HG02885 (cell line): ENCODE measurements at regions not wholly inside any gene's neighbourhood (a gene's known extent, or its start where the extent isn't known, plus 50 kb on each side); places are given as distances from the start of the nearest gene placed in this dataset.
"Not testable (repeated sequence)": the region's sequence is repeated elsewhere in the genome, so short reads cannot be mapped to it uniquely, and the experiment has no call there.

Source experiments
- ATAC-seq: cut with Tn5 transposase; IDR thresholded peaks from one replicate; pipeline ENCODE4 v1.9.1; 2021; ENCODE audit warnings: mild to moderate bottlenecking; ENCODE audit not compliant: unreplicated experiment, poor library complexity

GRCh38 chr13:32828711-32829110 lies 187.5 kb upstream of the KL start:
- no peak for ATAC-seq

GRCh38 chr13:32829269-32829668 lies 187.0 kb upstream of the KL start:
- peak; percentile 35 for ATAC-seq

GRCh38 chr13:32829676-32830335 lies 186.4 kb upstream of the KL start:
- peak; percentile 60 for ATAC-seq

- ATAC-seq = no peak
Measured at GRCh38 chr13:32830336-32831031, 185.7 kb upstream of the KL start.

DNA sequence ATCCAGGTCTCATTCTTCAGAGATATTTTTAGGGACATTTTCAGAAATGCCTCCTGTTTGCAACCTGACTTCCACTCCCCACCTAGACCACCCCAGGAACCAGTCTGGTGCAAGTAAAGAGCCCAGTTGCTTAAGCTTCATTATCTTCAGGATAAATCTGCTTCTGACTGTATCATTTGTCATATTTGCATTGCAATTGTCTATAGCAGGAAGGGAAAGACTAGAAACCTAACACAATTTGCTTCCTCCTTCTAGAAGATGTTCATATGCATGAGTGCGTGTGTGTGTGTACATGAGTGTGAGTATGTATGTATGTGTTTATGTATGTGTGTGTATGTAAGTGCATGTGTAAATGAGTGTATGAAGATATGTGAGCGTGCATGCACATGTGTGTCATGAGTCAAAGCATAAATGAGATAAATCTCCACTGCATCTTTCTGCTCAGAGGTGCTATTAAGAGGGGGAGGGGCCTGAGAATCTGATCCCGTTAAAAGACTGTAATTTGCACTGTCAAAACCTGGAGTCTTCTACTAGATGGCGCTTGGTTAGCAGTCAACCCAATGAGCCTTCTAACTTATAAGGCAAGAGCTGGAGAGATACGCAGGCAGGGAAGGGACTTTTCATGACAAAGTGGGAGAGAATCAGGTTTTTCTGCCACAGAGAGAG lies 178.8 kb upstream of the KL start:
- ATAC-seq = no peak

GRCh38 chr13:32837973-32838927 lies 178.0 kb upstream of the KL start:
- ATAC-seq = no peak

GRCh38 chr13:32838945-32839344 lies 177.3 kb upstream of the KL start:
- ATAC-seq = peak; percentile 74

- no peak for ATAC-seq
Measured at GRCh38 chr13:32840113-32840512, 176.1 kb upstream of the KL start.

DNA sequence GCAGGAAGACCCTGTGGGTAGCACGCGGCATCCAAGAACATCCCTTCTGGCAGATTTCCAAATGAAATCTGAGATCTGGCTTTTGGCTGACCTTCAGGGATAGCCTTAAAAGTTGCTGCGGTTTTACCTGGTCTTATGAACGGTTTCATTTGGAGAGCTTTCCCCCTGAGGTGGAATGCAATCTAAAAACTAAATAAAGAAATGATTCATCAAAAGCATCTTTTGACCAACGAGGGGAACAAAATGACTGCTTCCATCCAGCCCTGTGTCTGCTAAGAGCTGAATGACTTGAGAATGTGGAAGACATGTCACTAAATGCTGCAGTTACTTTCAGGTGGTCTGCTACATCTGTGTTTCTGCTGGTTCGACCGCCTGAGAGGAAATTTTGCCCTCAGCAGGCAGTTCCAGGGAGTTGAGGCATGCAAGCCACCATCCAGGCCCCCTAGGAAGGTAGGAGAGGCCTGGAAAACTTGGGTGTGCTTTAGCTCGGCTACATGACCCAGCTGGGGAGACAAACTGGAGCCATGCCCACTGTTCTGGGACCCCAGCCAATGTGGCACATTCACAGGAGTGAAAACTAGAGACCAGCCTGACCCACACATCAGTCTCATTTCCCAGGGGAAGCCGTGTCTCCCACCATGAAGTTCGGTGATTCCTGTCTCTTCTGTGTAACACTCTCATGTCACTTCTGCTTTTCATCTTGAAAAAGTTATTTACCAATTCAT lies 175.1 kb upstream of the KL start:
- ATAC-seq = peak; percentile 71

DNA sequence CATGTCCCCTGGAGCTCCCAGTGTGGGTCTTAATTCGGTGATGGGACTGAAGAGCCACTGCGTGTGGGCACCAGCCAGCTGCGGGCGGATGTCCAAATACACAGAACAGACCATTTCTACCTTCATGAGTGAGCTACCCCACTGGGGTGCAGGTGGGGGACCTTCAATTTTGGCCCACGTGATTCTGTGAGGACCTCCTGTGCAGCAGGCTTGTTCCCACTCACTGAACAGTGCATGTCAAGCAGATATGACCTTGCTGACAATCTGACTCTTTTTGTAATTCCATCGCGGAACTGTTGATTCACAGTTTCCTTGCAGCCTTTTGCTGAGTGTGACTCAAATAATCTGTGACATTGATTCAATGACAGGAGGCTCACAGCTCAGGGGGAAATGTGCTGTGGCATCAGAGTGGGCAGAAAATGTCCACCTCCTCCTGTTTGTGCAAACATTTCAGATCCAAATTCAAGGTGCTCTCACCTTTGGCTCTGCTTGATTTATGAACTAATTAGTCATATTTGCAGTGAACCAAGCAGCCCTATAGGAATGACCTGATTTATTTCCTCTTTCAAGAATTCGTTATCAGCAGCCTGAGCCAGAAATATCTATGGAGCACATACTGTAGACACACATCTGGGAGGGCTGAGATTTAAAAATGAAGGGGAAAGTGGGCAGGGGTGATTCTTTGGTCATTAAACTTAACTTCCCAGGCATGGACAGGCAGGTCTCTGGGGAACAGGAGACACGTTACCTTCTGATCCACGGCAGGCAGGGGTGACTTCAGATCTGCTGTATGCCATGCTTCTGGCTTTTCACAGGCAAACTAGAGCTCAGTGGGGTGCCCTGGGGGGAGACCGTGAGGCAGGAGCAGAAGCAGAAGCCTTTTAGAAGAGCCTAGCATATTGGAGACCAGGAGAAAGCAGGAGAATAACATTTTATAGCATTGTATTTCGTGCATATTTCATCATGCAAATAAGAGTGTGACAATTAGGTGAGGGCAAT lies 170.0 kb upstream of the KL start:
- ATAC-seq = no peak

- not testable (repeated sequence) for ATAC-seq
Measured at GRCh38 chr13:32847976-32848375, 168.2 kb upstream of the KL start.

- ATAC-seq = no peak
Measured at GRCh38 chr13:32849369-32849768, 166.9 kb upstream of the KL start.

- ATAC-seq = no peak
Measured at GRCh38 chr13:32850316-32851052, 165.7 kb upstream of the KL start.

- no peak for ATAC-seq
Measured at GRCh38 chr13:32851083-32852069, 164.8 kb upstream of the KL start.

DNA sequence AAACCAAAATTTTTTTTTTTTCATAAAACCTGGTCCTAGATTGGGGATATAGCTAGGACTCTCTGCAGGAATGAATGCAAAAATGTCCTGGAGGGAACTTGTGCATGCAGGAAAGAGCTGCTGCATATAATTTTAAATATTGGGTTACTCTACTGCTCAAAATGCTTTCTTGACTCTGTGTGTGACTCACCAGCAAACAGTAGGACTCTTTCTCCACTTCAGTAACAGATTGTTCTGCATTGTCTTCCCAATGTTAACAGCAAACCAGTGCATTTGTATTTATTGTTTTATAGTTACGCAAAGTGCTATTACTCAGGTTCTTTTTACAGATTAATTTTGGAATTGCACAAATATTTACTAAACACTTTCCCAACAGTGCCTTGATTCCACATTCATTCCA lies 163.7 kb upstream of the KL start:
- ATAC-seq = no peak

- ATAC-seq = no peak
Measured at GRCh38 chr13:32857077-32857476, 159.1 kb upstream of the KL start.

DNA sequence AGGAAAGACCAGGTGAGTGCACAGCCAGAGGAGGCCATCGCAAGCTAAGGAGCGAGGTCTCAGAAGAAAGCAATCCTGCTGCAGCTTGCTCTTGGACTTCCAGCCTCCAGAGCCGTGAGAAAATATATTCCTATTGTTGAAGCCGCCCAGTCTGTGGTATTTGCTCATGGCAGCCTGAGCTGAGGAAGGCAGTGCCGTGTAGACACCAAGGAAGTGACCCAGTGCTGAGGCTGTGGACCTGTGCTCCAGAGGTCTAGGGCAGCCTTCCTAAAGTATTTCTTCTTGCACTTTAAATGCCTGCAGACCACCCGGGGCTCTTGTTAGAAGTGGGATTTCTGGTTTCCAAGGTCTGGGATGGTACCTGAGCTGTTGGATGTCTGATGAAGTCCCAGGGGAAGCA lies 158.5 kb upstream of the KL start:
- ATAC-seq = no peak
